ENCODE measurements at regions not wholly inside any gene's neighbourhood (a gene's known extent, or its start where the extent isn't known, plus 50 kb on each side); places are given as distances from the start of the nearest gene placed in this dataset.

DNA sequence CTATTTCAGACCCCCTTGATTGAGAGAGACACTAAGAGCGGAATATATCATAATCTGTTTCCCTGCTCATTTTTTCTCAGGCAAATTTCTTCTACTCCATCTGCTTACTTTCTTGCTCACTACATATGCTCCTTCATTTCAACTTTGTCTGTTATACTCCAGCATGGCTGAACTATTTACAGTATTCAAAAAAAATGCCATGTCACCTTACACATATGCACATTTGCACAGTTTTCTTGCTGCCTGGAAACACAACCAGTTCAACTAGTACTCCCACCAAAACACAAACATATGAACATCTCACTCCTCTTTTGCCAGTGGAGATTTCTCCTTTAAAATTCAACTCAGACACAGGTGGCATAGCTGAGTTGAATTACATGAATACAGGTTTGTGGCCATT is 1142.1 kb upstream of the CADM2 start:
- H3K27me3 Mint-ChIP-seq (ENCODE audit: insufficient read depth, unreplicated experiment): no peaks in the 10 kb centered on the region
- H3K4me1 Mint-ChIP-seq (ENCODE audit: low read depth, unreplicated experiment): no peaks in the 10 kb centered on the region
- no peak overlapping the region for H3K4me3 Mint-ChIP-seq (ENCODE audit: unreplicated experiment)
- Histone ChIP-seq H3K4me3 (ENCODE audit: low read depth, low read length) (no peak overlapping the region), H3K4me1 (no peaks in the 10 kb centered on the region), H3K36me3 (ENCODE audit: control insufficient read depth, insufficient read depth, low read length) (no peaks in the 10 kb centered on the region), H3K9me3 (no peaks in the 10 kb centered on the region), H3K27me3 (replicated peaks; ENCODE audit: control insufficient read depth, insufficient read depth, low read length) (no peaks in the 10 kb centered on the region)
- BruUV-seq (replicated peaks): no TSS peak
- CTCF ChIA-PET: no interaction called here
- DNase-seq: no peak
- H3K9me3 Mint-ChIP-seq (ENCODE audit: unreplicated experiment): no peaks in the 10 kb centered on the region
- H3K27ac Mint-ChIP-seq (ENCODE audit: unreplicated experiment): no peak overlapping the region
- TF ChIP-seq, protein P1, sequence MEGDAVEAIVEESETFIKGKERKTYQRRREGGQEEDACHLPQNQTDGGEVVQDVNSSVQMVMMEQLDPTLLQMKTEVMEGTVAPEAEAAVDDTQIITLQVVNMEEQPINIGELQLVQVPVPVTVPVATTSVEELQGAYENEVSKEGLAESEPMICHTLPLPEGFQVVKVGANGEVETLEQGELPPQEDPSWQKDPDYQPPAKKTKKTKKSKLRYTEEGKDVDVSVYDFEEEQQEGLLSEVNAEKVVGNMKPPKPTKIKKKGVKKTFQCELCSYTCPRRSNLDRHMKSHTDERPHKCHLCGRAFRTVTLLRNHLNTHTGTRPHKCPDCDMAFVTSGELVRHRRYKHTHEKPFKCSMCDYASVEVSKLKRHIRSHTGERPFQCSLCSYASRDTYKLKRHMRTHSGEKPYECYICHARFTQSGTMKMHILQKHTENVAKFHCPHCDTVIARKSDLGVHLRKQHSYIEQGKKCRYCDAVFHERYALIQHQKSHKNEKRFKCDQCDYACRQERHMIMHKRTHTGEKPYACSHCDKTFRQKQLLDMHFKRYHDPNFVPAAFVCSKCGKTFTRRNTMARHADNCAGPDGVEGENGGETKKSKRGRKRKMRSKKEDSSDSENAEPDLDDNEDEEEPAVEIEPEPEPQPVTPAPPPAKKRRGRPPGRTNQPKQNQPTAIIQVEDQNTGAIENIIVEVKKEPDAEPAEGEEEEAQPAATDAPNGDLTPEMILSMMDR (IDR thresholded peaks at IDR 0.05; ENCODE audit: insufficient read depth in 1 of 2, low read depth in 1 of 2, low read length in 1 of 2, severe bottlenecking in 1 of 2, unreplicated experiment in 1 of 2): no peak
- POLR2A ChIA-PET: no interaction called here
- intact Hi-C loops (cut with micrococcal nuclease; ENCODE audit: unreplicated experiment): loop anchor here (5.0 kb wide), 1 partner anchor 44 kb away; no protein-coding TSS in a partner anchor
- no peaks in the 10 kb centered on the region for H3K36me3 Mint-ChIP-seq (ENCODE audit: insufficient read depth, unreplicated experiment)

DNA sequence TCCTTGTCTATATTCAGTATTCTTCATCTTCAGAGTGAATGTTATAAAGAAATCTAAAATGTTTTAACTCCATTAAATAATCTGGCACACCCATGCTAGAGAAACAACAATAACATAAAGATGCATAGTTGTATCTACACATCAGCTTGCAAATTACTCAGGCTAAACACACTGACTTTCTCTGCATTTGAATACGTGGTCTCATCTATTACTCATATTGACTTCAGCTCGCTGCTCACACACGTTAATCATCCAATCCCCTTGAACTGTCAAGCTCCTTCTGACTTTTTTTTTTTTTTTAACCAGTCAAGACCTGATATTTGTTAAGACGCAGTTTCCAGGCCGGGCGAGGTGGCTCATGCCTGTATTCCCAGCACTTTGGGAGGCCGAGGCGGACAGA is 1137.3 kb upstream of the CADM2 start:
- Mint-ChIP-seq H3K9me3 (ENCODE audit: unreplicated experiment) (no peaks in the 10 kb centered on the region), H3K4me3 (ENCODE audit: unreplicated experiment) (no peak overlapping the region), H3K4me1 (ENCODE audit: low read depth, unreplicated experiment) (no peaks in the 10 kb centered on the region), H3K36me3 (ENCODE audit: insufficient read depth, unreplicated experiment) (no peaks in the 10 kb centered on the region), H3K27ac (ENCODE audit: unreplicated experiment) (no peak overlapping the region), H3K27me3 (ENCODE audit: insufficient read depth, unreplicated experiment) (peaks cover 4% of the 10 kb centered on the region)
- no peaks in the 10 kb centered on the region for H3K36me3 ChIP-seq (ENCODE audit: control insufficient read depth, insufficient read depth, low read length)
- H3K9me3 ChIP-seq: no peaks in the 10 kb centered on the region
- ChIA-PET POLR2A (no interaction called here), CTCF (no interaction called here)
- H3K27me3 ChIP-seq (replicated peaks; ENCODE audit: control insufficient read depth, insufficient read depth, low read length): no peaks in the 10 kb centered on the region
- no peaks in the 10 kb centered on the region for H3K4me1 ChIP-seq
- TF ChIP-seq, protein P1 (IDR thresholded peaks at IDR 0.05; ENCODE audit: insufficient read depth in 1 of 2, low read depth in 1 of 2, low read length in 1 of 2, severe bottlenecking in 1 of 2, unreplicated experiment in 1 of 2): no peak
- intact Hi-C loops (cut with micrococcal nuclease; ENCODE audit: unreplicated experiment): no loop called here
- no peak overlapping the region for H3K4me3 ChIP-seq (ENCODE audit: low read depth, low read length)
- no peak for DNase-seq
- BruUV-seq (replicated peaks): no TSS peak

DNA sequence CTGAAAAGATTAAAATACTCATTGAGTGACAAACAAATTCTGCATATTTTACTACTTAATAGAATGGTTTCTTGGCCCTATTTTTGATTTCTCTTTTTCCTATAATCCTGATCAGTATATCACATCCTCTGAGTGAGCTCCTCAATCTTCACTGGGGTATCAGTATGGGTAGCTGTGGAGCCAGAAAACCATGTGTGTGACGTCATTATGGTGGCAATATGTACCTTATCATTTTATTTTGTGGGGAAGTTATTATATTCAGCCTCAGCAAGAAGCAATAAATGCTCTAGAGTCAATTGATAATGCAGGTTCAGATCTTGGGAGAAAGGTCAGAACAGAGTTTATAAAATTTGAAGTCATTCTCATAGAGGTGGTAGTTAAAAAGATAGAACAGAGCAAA is 1135.7 kb upstream of the CADM2 start:
- DNase-seq: no peak
- no peak overlapping the region for H3K4me3 Mint-ChIP-seq (ENCODE audit: unreplicated experiment)
- Histone ChIP-seq H3K4me3 (ENCODE audit: low read depth, low read length) (no peak overlapping the region), H3K36me3 (ENCODE audit: control insufficient read depth, insufficient read depth, low read length) (no peaks in the 10 kb centered on the region), H3K9me3 (no peaks in the 10 kb centered on the region), H3K27me3 (replicated peaks; ENCODE audit: control insufficient read depth, insufficient read depth, low read length) (no peaks in the 10 kb centered on the region), H3K4me1 (no peaks in the 10 kb centered on the region)
- H3K4me1 Mint-ChIP-seq (ENCODE audit: low read depth, unreplicated experiment): no peaks in the 10 kb centered on the region
- ChIA-PET CTCF (no interaction called here), POLR2A (no interaction called here)
- H3K36me3 Mint-ChIP-seq (ENCODE audit: insufficient read depth, unreplicated experiment): no peaks in the 10 kb centered on the region
- no TSS peak for BruUV-seq (replicated peaks)
- intact Hi-C loops (cut with micrococcal nuclease; ENCODE audit: unreplicated experiment): no loop called here
- H3K27ac Mint-ChIP-seq (ENCODE audit: unreplicated experiment): no peak overlapping the region
- peaks cover 4% of the 10 kb centered on the region for H3K27me3 Mint-ChIP-seq (ENCODE audit: insufficient read depth, unreplicated experiment)
- no peaks in the 10 kb centered on the region for H3K9me3 Mint-ChIP-seq (ENCODE audit: unreplicated experiment)
- TF ChIP-seq, protein P1 (IDR thresholded peaks at IDR 0.05; ENCODE audit: insufficient read depth in 1 of 2, low read depth in 1 of 2, low read length in 1 of 2, severe bottlenecking in 1 of 2, unreplicated experiment in 1 of 2): no peak
